ENCODE measurements at regions not wholly inside any gene's neighbourhood (a gene's known extent, or its start where the extent isn't known, plus 50 kb on each side); places are given as distances from the start of the nearest gene placed in this dataset.

DNA sequence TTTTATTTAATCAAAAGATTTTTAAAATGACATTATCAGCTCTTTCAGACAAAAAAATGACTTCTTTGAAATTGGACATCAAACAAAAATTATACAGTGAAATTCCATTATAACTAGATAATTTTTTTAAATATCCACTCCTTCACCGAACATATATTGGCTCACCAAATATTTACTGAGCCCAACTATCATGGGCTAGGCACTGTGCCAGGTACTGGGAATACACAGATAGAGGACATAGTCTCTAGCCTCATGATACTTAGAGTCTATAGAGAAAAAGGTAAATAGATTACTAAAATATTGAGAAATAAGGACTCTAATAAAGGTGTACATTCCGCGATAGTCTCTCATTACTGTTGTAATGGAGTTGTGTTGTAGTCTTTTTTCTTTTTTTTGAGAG, 219.9 kb downstream of the SEC23A start:
- H3K27ac Mint-ChIP-seq (ENCODE audit: unreplicated experiment), result no peak overlapping the region
- TF ChIP-seq, protein P1, sequence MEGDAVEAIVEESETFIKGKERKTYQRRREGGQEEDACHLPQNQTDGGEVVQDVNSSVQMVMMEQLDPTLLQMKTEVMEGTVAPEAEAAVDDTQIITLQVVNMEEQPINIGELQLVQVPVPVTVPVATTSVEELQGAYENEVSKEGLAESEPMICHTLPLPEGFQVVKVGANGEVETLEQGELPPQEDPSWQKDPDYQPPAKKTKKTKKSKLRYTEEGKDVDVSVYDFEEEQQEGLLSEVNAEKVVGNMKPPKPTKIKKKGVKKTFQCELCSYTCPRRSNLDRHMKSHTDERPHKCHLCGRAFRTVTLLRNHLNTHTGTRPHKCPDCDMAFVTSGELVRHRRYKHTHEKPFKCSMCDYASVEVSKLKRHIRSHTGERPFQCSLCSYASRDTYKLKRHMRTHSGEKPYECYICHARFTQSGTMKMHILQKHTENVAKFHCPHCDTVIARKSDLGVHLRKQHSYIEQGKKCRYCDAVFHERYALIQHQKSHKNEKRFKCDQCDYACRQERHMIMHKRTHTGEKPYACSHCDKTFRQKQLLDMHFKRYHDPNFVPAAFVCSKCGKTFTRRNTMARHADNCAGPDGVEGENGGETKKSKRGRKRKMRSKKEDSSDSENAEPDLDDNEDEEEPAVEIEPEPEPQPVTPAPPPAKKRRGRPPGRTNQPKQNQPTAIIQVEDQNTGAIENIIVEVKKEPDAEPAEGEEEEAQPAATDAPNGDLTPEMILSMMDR (IDR thresholded peaks at IDR 0.05; ENCODE audit: insufficient read depth, low read depth, low read length), result no peak
- no peak for TF ChIP-seq EZH2 (IDR thresholded peaks at IDR 0.05; ENCODE audit: insufficient read depth, low read length)
- no peak for FAIRE-seq

DNA sequence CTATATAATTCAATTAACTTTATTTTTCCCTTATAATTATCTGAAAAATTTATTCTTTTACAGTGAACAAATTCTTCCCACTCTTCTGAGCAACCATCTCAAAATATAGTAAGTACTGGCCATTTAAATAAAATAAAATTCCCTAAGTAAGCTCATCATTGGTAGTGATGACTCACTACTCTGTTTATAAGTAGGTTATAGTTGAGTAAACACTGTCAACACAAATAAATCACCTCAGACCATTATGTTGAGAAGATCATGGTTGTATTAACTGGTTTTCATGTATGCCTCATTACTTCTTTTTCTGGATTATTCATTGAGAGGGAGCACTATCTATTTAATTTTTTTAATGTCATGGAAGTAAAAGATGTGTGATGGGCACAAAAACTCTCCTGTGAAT, 220.5 kb downstream of the SEC23A start:
- no peaks in the 10 kb centered on the region for H3K4me1 ChIP-seq (ENCODE audit: insufficient read depth, low read length)
- Mint-ChIP-seq H3K36me3 (ENCODE audit: low read depth, unreplicated experiment) (no peaks in the 10 kb centered on the region), H3K9me3 (ENCODE audit: unreplicated experiment) (peaks cover 1% of the 10 kb centered on the region), H3K4me1 (ENCODE audit: low read depth, unreplicated experiment) (no peaks in the 10 kb centered on the region), H3K27ac (ENCODE audit: unreplicated experiment) (no peak overlapping the region), H3K4me3 (ENCODE audit: unreplicated experiment) (no peak overlapping the region), H3K27me3 (ENCODE audit: low read depth, unreplicated experiment) (peaks cover 7% of the 10 kb centered on the region)
- no peak overlapping the region for H3K9ac ChIP-seq (ENCODE audit: low read length)
- no peaks in the 10 kb centered on the region for H3K9me3 ChIP-seq (ENCODE audit: insufficient read depth, low read depth, low read length)
- H2AFZ ChIP-seq (ENCODE audit: low read depth, low read length), result no peak overlapping the region
- H3K4me3 ChIP-seq (ENCODE audit: insufficient read depth, low read depth, low read length), result no peak overlapping the region
- no peak overlapping the region for H3K27ac ChIP-seq (ENCODE audit: low read depth, low read length)
- no peaks in the 10 kb centered on the region for H3K27me3 ChIP-seq (ENCODE audit: insufficient read depth, low read length)
- H3K4me2 ChIP-seq (ENCODE audit: low read length), result no peak overlapping the region
- H3K79me2 ChIP-seq (ENCODE audit: insufficient read depth, low read length), result no peaks in the 10 kb centered on the region
- no peaks in the 10 kb centered on the region for H4K20me1 ChIP-seq (ENCODE audit: insufficient read depth, low read length)
- H3K36me3 ChIP-seq (ENCODE audit: insufficient read depth, low read length), result no peaks in the 10 kb centered on the region
- TF ChIP-seq, protein P1 (IDR thresholded peaks at IDR 0.05; ENCODE audit: insufficient read depth, low read depth, low read length), result no peak
- TF ChIP-seq EZH2 (IDR thresholded peaks at IDR 0.05; ENCODE audit: insufficient read depth, low read length), result no peak
- DNase-seq (ENCODE audit: low read depth) (no peak), FAIRE-seq (no peak)

More for the DNA sequence above, 219.9 kb downstream of the SEC23A start:
- Histone ChIP-seq H3K79me2 (ENCODE audit: insufficient read depth, low read length) (no peaks in the 10 kb centered on the region), H3K4me1 (ENCODE audit: insufficient read depth, low read length) (no peaks in the 10 kb centered on the region), H3K9me3 (ENCODE audit: insufficient read depth, low read depth, low read length) (no peaks in the 10 kb centered on the region), H2AFZ (ENCODE audit: low read depth, low read length) (no peak overlapping the region), H3K4me2 (ENCODE audit: low read length) (no peak overlapping the region), H4K20me1 (ENCODE audit: insufficient read depth, low read length) (no peaks in the 10 kb centered on the region), H3K27ac (ENCODE audit: low read depth, low read length) (no peak overlapping the region), H3K4me3 (ENCODE audit: insufficient read depth, low read depth, low read length) (no peak overlapping the region), H3K36me3 (ENCODE audit: insufficient read depth, low read length) (no peaks in the 10 kb centered on the region), H3K27me3 (ENCODE audit: insufficient read depth, low read length) (no peaks in the 10 kb centered on the region), H3K9ac (ENCODE audit: low read length) (no peak overlapping the region)
- no peaks in the 10 kb centered on the region for H3K36me3 Mint-ChIP-seq (ENCODE audit: low read depth, unreplicated experiment)
- H3K27me3 Mint-ChIP-seq (ENCODE audit: low read depth, unreplicated experiment), result peaks cover 8% of the 10 kb centered on the region
- DNase-seq (ENCODE audit: low read depth), result no peak
- peaks cover 1% of the 10 kb centered on the region for H3K9me3 Mint-ChIP-seq (ENCODE audit: unreplicated experiment)
- no peak overlapping the region for H3K4me3 Mint-ChIP-seq (ENCODE audit: unreplicated experiment)
- H3K4me1 Mint-ChIP-seq (ENCODE audit: low read depth, unreplicated experiment), result no peaks in the 10 kb centered on the region

DNA sequence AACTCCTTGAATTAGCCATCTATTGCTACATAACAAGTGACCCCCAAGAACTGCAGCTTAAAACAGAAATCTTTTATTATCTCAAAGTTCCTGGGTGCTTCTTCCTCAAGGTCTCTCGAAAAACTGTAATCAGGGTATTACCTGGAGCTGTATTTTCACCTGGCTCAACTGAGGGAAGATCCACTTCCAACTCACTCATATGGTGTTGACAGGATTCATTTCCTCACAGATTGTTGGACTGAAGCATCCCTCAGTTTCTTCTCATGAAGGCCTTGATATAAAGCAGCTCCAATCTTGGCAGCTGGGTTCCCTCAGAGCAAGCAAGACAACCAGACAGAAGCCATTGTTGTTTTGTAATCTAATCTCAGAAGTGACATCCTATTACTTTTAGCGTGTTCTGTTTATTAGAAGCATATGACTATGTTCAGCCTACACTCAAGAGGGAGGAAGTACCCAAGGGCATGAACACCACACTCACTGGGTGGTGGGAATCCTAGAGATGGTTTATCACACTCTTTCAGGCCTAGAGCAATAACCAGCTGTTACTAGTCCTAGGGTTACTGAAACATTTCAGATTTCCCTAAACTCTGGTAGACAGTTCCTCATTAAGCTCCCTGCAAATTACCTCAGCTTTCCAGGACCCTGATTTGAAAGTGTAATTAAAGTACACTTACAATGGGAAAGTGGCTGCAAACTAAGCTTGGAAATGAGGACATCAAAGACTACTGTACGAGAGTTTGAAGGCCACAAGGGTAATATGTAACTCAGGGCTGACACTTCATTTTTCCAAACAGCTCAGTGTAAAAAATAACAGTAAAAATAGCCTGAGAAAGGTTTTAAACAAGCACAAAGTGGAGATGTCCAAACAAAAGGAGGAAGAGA, 222.2 kb downstream of the SEC23A start:
- H3K27ac ChIP-seq (ENCODE audit: low read depth, low read length), result no peak overlapping the region
- no peaks in the 10 kb centered on the region for H3K36me3 ChIP-seq (ENCODE audit: insufficient read depth, low read length)
- no peaks in the 10 kb centered on the region for H3K27me3 ChIP-seq (ENCODE audit: insufficient read depth, low read length)
- no peaks in the 10 kb centered on the region for H3K9me3 ChIP-seq (ENCODE audit: insufficient read depth, low read depth, low read length)
- H3K4me1 ChIP-seq (ENCODE audit: insufficient read depth, low read length), result no peaks in the 10 kb centered on the region
- Mint-ChIP-seq H3K27me3 (ENCODE audit: low read depth, unreplicated experiment) (peaks cover 11% of the 10 kb centered on the region), H3K27ac (ENCODE audit: unreplicated experiment) (no peak overlapping the region), H3K9me3 (ENCODE audit: unreplicated experiment) (peaks cover 1% of the 10 kb centered on the region), H3K36me3 (ENCODE audit: low read depth, unreplicated experiment) (no peaks in the 10 kb centered on the region), H3K4me1 (ENCODE audit: low read depth, unreplicated experiment) (no peaks in the 10 kb centered on the region), H3K4me3 (ENCODE audit: unreplicated experiment) (no peak overlapping the region)
- H4K20me1 ChIP-seq (ENCODE audit: insufficient read depth, low read length), result no peaks in the 10 kb centered on the region
- FAIRE-seq, result no peak
- no peak overlapping the region for H3K4me2 ChIP-seq (ENCODE audit: low read length)
- no peak for DNase-seq (ENCODE audit: low read depth)
- no peak for TF ChIP-seq EZH2 (IDR thresholded peaks at IDR 0.05; ENCODE audit: insufficient read depth, low read length)
- TF ChIP-seq, protein P1 (IDR thresholded peaks at IDR 0.05; ENCODE audit: insufficient read depth, low read depth, low read length), result no peak
- H3K9ac ChIP-seq (ENCODE audit: low read length), result no peak overlapping the region
- H3K4me3 ChIP-seq (ENCODE audit: insufficient read depth, low read depth, low read length), result no peak overlapping the region
- H3K79me2 ChIP-seq (ENCODE audit: insufficient read depth, low read length), result no peaks in the 10 kb centered on the region
- no peak overlapping the region for H2AFZ ChIP-seq (ENCODE audit: low read depth, low read length)
